Right hindlimb (tissue), 1 donor: ENCODE measurements at regions not wholly inside any gene's neighbourhood (a gene's known extent, or its start where the extent isn't known, plus 50 kb on each side); places are given as distances from the start of the nearest gene placed in this dataset.
A peak's percentile ranks its signal among the peaks of the same experiment; 100 is the strongest.

Experiments used
- DNase-seq: peaks from one replicate; pipeline ENCODE4 v3.0.0-alpha.2; 2018

GRCh38 chr20:40486297-40486696, 202.7 kb downstream of the MAFB start:
- DNase-seq = no peak

GRCh38 chr20:40481743-40482458, 207.1 kb downstream of the MAFB start:
- no peak for DNase-seq

DNA sequence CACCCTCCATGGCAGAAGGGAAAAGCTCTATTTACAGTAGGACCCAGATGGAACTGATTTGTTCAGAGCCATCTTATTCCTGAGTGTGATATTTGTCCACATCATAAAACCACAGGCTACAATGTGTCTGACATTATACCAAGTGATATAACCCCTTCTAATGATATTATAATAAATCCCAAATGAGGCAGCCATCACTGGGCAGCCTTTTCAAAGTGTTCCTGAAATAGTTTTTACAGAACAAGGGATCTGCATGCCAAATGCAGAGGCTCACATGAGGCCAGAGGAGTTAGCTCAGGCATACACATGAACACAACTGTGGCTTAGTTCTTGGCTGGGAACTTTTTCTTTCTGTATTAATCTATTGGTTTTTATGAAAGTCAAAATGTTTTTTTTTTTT, 207.7 kb downstream of the MAFB start:
- DNase-seq = peak; percentile 35

GRCh38 chr20:40477805-40478204, 211.2 kb downstream of the MAFB start:
- DNase-seq = no peak

- no peak for DNase-seq
Measured at GRCh38 chr20:40476461-40476860, 212.6 kb downstream of the MAFB start.

GRCh38 chr20:40472905-40473304, 216.1 kb downstream of the MAFB start:
- DNase-seq = no peak

GRCh38 chr20:40471261-40471629, 217.8 kb downstream of the MAFB start:
- DNase-seq = peak; percentile 26

GRCh38 chr20:40470445-40471260, 218.4 kb downstream of the MAFB start:
- peak; percentile 43 for DNase-seq

- no peak for DNase-seq
Measured at GRCh38 chr20:40468759-40469158, 220.3 kb downstream of the MAFB start.

- no peak for DNase-seq
Measured at GRCh38 chr20:40467703-40468411, 221.2 kb downstream of the MAFB start.

DNA sequence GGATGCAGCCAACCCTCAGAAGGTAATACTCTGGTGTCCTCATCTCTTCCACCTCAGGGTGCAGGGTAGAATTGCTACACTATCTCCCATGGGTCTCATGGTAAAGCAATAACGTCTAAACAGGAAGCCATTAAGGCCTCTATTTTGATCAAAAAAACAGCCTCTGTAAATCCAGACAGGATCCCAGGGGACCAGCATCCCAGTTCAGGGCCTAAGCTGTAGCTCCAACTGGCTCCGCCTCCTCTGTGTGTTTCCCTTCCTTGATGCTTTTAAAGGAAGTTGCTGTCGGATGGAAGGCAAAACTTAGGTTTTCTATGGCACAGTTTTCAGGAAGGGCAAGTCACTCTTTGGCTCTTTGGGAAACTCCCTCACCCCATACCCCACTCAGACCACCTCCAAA, 222.0 kb downstream of the MAFB start:
- no peak for DNase-seq

DNA sequence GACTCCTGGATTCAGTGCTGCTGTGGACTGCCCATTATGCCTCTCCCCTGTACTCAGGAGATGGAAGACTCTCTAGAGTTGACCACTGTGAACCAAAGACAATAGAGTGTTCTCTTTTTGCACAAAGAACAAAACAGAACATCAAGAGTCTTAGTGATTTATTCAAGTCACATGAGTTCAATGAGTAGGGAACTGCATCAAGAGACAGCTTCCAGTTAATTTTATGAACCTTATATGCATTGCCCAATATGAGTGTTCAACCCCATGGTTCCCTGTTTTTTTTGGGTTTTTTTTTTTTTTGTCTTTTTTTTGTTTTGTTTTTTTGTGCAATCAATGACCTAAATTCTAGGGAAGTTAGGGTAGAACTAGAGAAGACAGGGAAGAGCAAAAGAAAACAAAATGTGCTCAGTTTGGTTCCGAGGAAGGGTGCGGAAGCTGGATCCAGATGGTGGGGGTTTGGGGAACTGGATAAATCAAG, 224.3 kb downstream of the MAFB start:
- DNase-seq = no peak

GRCh38 chr20:40463171-40463570, 225.9 kb downstream of the MAFB start:
- peak; percentile 44 for DNase-seq

- DNase-seq = no peak
Measured at GRCh38 chr20:40462566-40462965, 226.5 kb downstream of the MAFB start.

DNA sequence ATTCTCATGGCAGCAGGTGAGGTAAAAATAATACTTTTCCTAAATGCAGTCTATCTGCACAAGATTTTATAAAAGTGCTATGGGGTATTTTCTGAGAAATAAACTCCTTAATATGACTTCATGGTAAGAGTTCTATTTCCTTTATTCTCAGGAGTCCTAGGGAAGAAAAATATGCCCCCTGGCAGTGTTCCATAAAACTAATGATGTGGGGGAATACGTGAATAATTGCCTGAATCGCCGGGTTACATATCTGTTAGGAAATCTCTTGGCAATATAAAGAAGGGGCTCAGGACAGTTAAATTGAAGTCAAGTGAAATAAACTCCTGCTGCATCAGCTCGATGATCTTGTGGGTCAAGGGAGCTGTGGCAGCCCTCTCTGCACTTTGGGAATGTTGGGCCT, 229.7 kb downstream of the MAFB start:
- DNase-seq = no peak

DNA sequence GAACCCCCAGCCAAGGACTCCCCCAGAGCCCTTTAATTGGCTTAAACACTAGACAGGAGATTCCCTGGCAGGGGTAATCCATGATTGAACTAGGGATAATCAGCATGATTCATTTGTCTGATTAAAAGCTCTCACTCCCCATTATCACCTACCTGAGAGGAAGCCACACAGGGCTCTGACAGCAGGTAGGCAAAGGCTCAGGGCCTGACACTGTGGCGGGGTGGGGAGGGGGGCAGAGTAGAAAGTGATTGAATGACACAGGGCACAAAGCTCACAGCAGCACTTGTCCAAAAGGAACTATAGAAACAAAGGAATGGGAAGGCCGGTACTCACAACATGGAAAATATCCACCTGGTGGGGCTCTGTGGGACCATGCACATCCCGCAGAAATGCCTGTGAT, 231.6 kb downstream of the MAFB start:
- no peak for DNase-seq

GRCh38 chr20:40452758-40453157, 236.3 kb downstream of the MAFB start:
- DNase-seq = no peak

DNA sequence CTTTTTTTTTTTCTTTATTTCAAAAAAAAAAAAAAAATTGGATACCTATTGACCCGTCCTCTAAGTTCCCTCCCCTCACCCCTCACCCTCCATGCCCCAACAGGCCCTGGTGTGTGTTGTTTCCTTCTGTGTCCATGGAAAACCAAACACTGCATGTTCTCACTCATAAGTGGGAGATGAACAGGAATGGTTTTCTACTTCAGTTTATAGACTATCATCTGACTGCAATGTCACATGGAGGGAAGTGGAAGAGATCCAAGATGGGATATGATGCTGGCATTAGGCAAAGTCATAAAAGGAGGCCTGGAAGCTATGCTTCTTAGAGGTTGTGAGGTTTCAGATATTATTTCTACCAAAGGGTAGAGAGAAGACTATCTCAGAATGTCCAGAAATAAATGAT, 237.5 kb downstream of the MAFB start:
- DNase-seq = peak; percentile 25

DNA sequence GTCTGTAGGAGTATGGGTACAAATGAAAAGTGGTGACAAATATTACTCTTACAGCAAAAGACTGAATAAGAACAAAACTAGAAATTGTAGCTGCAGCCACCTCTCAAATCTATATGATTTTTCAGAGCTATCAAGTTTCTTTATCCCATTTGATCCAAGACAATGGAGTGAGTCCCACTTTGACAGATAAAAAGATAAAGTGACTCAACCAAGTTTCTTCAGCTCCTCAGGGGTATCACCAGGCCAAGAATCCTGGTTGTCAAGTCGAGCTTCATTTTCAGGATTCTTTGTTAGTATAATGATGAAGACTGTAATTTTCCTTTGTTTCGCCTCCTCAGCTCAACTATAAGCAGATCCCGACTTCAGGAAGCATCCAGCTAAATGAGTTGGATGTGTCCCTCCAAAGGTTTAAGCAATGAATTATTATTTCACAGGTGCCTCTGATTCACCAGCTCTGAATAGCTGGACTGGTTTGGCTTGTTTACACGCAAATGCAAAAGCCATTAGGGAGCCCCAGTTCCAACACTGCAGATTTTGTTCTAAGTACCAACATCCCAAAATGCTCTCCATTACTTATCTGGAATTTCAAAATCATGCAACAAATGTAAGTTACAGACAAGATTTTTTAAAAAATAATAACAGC, 238.9 kb downstream of the MAFB start:
- DNase-seq = no peak

DNA sequence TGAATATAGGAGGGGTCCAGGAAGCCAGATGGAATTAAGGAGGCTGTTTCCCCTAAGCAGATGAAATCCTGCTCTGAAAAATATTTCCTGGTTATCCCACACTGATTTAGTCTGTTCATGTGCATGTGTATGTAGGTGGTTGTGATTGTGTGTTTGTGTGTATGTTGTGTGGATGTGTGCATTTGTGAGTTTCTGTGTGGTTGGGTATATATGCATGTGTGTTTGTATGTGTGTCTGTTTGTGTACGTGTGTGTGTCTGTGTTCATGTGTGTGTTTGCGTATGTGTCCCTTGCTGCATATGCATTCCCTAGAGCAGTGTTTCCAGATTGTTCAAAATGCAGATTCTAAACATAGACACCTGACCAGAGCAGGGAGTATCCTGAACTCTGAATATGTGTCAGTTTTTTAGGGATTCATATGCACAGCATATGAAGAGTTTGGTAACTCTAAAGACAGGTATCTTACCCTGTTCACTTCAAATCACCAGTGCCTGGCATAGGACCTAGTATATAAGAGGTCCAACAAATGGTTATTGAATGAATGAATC, 239.8 kb downstream of the MAFB start:
- DNase-seq = no peak

GRCh38 chr20:40446888-40447287, 242.1 kb downstream of the MAFB start:
- DNase-seq = no peak

DNA sequence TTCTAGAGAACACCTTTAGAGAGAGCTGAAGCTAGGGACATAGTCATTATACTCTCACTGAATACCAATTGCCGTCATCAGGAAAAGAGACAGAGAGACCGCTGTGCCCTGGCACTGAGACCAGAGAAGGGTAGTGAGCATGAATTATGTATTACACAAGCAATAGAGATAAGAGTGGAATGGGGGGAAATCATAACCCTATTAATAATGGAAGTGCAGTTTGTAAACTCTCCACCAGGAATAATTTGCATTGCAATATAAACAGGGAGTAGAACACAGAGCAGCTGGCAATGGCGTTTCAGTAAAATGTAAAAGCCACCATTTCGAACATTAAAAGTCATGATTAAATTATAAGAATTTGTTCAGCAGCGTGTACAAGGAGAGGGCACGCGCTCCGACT, 244.5 kb downstream of the MAFB start:
- DNase-seq = no peak

- no peak for DNase-seq
Measured at GRCh38 chr20:40443753-40444152, 245.3 kb downstream of the MAFB start.
